ENCODE measurements at regions not wholly inside any gene's neighbourhood (a gene's known extent, or its start where the extent isn't known, plus 50 kb on each side); places are given as distances from the start of the nearest gene placed in this dataset.

- TF ChIP-seq CTCF (IDR thresholded peaks at IDR 0.05) (no peak), POLR2A (IDR thresholded peaks at IDR 0.05) (no peak), POLR2AphosphoS5 (IDR thresholded peaks at IDR 0.05) (no peak)
Measured at GRCh38 chr10:120760253-120760652, 90.9 kb upstream of the WDR11 start.
